ENCODE measurements at regions not wholly inside any gene's neighbourhood (a gene's known extent, or its start where the extent isn't known, plus 50 kb on each side); places are given as distances from the start of the nearest gene placed in this dataset.

DNA sequence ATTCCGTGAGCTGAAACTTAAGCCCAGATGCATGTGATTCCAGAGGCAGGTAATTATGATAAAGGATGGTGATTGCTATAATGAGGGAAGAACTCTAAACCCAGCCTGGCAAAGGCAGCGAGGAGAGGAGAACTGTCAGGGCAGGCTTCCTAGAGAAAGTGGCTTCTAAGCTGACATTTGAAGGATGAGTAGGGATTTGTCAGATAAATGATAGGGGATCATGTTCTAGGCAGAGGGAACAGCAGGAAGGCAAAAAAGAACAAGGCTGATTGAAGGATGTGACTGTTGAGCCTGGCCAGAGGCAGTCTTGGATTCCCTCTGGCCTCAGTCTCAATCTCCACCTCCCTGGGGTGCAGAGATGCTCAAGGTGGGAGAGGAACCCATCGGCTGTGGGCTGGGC lies 146.4 kb upstream of the POU3F1 start:
- no peaks in the 10 kb centered on the region for H3K27me3 ChIP-seq
- 53 to 65% methylated on average over 3 of the region's 3 CpGs for WGBS, 2 donors
- no peaks in the 10 kb centered on the region for H3K36me3 ChIP-seq
- TF ChIP-seq POLR2A (IDR thresholded peaks at IDR 0.05) (no peak), EP300 (IDR thresholded peaks at IDR 0.05) (no peak)
- TF ChIP-seq, protein P1, sequence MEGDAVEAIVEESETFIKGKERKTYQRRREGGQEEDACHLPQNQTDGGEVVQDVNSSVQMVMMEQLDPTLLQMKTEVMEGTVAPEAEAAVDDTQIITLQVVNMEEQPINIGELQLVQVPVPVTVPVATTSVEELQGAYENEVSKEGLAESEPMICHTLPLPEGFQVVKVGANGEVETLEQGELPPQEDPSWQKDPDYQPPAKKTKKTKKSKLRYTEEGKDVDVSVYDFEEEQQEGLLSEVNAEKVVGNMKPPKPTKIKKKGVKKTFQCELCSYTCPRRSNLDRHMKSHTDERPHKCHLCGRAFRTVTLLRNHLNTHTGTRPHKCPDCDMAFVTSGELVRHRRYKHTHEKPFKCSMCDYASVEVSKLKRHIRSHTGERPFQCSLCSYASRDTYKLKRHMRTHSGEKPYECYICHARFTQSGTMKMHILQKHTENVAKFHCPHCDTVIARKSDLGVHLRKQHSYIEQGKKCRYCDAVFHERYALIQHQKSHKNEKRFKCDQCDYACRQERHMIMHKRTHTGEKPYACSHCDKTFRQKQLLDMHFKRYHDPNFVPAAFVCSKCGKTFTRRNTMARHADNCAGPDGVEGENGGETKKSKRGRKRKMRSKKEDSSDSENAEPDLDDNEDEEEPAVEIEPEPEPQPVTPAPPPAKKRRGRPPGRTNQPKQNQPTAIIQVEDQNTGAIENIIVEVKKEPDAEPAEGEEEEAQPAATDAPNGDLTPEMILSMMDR (IDR thresholded peaks at IDR 0.05), result no peak
- DNase-seq (ENCODE audit: low spot score in 2 of 2), result no peak
- no peaks in the 10 kb centered on the region for H3K4me1 ChIP-seq
- H3K4me3 ChIP-seq, result no peak overlapping the region
- H3K9me3 ChIP-seq, result peaks cover 0 to 8% (median 0%) of the 10 kb centered on the region in 4 donors
- H3K27ac ChIP-seq, result no peak overlapping the region

DNA sequence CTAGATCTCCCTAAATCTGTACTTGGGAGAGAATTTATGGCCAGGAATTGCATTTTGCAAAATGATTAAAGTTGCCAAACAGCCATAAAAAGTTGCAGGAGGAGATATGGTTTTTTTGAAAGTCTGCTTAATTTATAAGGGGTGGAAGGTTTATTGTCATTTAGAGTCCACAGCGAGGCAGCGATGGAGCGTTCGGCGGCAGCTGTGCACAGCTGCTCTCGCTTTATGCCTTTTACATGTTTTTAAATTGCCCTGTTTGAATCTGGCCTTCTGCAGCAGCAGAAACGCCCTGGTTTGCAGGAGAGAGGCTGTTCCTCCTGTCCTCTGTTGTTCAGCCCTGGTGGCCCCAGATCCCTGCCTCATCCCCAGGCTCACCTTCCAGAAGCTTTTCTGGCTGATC lies 144.9 kb upstream of the POU3F1 start:
- WGBS, 2 donors, result 51 to 59% methylated on average over 7 of the region's 7 CpGs
- DNase-seq (ENCODE audit: low spot score in 2 of 2), result no peak
- H3K9me3 ChIP-seq, result peaks cover 0 to 8% (median 0%) of the 10 kb centered on the region in 4 donors
- no peaks in the 10 kb centered on the region for H3K36me3 ChIP-seq
- no peaks in the 10 kb centered on the region for H3K27me3 ChIP-seq
- TF ChIP-seq, protein P1 (IDR thresholded peaks at IDR 0.05), result no peak
- TF ChIP-seq EP300 (IDR thresholded peaks at IDR 0.05) (no peak), POLR2A (IDR thresholded peaks at IDR 0.05) (no peak)
- no peak overlapping the region for H3K27ac ChIP-seq
- H3K4me3 ChIP-seq, result no peak overlapping the region
- H3K4me1 ChIP-seq, result no peaks in the 10 kb centered on the region

DNA sequence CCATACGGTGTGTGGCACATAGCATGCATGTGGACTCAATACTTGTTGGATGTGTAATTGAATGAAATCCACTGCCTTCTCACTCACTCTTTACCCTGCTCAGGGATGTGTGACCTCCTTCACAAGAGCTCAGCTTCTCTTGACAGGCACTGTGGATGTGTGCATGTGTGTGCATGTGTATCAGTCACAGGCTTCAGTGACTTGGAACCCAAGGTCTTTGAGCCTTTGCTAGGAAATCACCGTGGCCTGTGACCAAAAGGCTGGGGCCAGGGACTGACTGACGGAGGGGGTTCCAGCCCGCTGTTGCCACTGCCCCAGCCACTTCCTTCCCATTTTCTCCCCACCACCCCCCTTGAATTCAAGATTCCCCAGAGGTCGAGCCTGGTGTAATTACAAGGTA lies 144.4 kb upstream of the POU3F1 start:
- H3K36me3 ChIP-seq, result no peaks in the 10 kb centered on the region
- no peak for DNase-seq (ENCODE audit: low spot score in 2 of 2)

DNA sequence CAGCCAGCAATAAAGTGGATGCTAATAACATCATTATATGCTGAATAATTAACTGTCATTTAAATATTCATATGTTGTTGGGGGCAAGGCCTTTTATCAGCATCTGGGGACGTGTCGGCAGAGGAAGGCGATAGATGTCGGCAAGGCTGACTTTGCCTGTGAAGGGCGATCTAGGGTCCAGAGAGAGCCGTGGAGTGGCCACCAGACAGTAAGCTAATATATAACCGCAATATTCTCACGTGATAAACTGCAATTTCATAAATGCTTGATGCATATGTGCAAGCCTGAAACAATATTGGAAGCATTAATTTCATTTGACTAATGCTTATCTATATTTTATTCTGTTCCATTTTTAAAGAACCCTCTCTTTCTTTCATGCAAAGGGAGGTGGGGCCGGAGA lies 141.0 kb upstream of the POU3F1 start:
- Histone ChIP-seq H3K36me3 (no peaks in the 10 kb centered on the region), H3K27ac (no peak overlapping the region), H3K27me3 (no peaks in the 10 kb centered on the region), H3K4me3 (no peak overlapping the region), H3K9me3 (peaks cover 0 to 8% (median 0%) of the 10 kb centered on the region in 4 donors), H3K4me1 (peaks cover 0 to 5% (median 0%) of the 10 kb centered on the region in 4 donors)
- no peak for DNase-seq (ENCODE audit: low spot score in 2 of 2)
- no peak for TF ChIP-seq POLR2A (IDR thresholded peaks at IDR 0.05)
- TF ChIP-seq, protein P1 (IDR thresholded peaks at IDR 0.05), result no peak
- TF ChIP-seq EP300 (IDR thresholded peaks at IDR 0.05), result no peak
- whole genome bisulfite sequencing, 2 donors, result 94 to 95% methylated on average over 9 of the region's 9 CpGs

More for the DNA sequence above, 144.4 kb upstream of the POU3F1 start:
- WGBS, 2 donors, result 69 to 72% methylated on average over 5 of the region's 5 CpGs
- Histone ChIP-seq H3K27ac (no peak overlapping the region), H3K9me3 (peaks cover 0 to 8% (median 0%) of the 10 kb centered on the region in 4 donors), H3K4me3 (no peak overlapping the region), H3K4me1 (no peaks in the 10 kb centered on the region), H3K27me3 (no peaks in the 10 kb centered on the region)
- TF ChIP-seq POLR2A (IDR thresholded peaks at IDR 0.05) (no peak), EP300 (IDR thresholded peaks at IDR 0.05) (no peak)
- TF ChIP-seq, protein P1 (IDR thresholded peaks at IDR 0.05), result no peak

DNA sequence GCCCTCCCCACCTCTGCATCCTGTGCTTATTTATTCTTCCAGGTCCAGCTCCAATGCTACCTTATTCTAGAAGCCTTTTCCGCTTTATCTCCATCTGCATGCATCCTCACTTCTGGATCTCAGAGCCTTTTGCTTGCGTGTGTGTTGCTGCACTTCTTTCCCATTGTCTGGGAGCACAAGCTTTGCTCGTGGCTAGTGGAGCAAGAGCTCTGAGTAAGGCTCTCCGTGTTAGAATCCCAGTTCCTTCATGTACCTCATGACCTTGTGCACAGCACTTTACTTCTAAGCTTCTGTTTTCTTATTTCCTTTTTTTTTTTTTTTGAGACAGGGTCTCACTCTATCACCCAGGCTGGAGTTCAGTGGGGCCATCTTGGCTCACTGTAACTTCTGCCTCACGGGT lies 140.0 kb upstream of the POU3F1 start:
- no peaks in the 10 kb centered on the region for H3K27me3 ChIP-seq
- H3K4me1 ChIP-seq, result peaks cover 0 to 5% (median 0%) of the 10 kb centered on the region in 4 donors
- peaks cover 0 to 8% (median 0%) of the 10 kb centered on the region in 4 donors for H3K9me3 ChIP-seq
- no peak overlapping the region for H3K4me3 ChIP-seq
- no peaks in the 10 kb centered on the region for H3K36me3 ChIP-seq
- 78 to 79% methylated on average over 5 of the region's 5 CpGs for WGBS, 2 donors
- H3K27ac ChIP-seq, result no peak overlapping the region
- TF ChIP-seq, protein P1 (IDR thresholded peaks at IDR 0.05), result no peak
- TF ChIP-seq POLR2A (IDR thresholded peaks at IDR 0.05) (no peak), EP300 (IDR thresholded peaks at IDR 0.05) (no peak)
- no peak for DNase-seq (ENCODE audit: low spot score in 2 of 2)
